Thyroid gland (tissue), 4 donors: ENCODE measurements at regions not wholly inside any gene's neighbourhood (a gene's known extent, or its start where the extent isn't known, plus 50 kb on each side); places are given as distances from the start of the nearest gene placed in this dataset.

Experiments used
- CTCF ChIP-seq, 6 experiments: fragments of 200-600 bp in 3 of 6; fragments of 450-650 bp in 3 of 6; sonication (generic) in 3 of 6; IDR thresholded peaks; one replicate each; pipeline ENCODE4 v1.5.1; 2016 to 2019; ENCODE audit warnings: antibody characterized with exemption in 6 of 6, mild to moderate bottlenecking in 2 of 6, inconsistent platforms in 1 of 6, moderate library complexity in 1 of 6
- POLR2A ChIP-seq, 2 donors: fragments of 450-650 bp; IDR thresholded peaks; one replicate each; pipeline ENCODE4 v1.6.1; 2017; ENCODE audit warnings: antibody characterized with exemption in 2 of 2, mild to moderate bottlenecking in 2 of 2, moderate library complexity in 1 of 2

- TF ChIP-seq CTCF (IDR thresholded peaks at IDR 0.05) = no peak
- no peak for TF ChIP-seq POLR2A (IDR thresholded peaks at IDR 0.05)
Observed at GRCh38 chr20:48210111-48211027, 425.1 kb upstream of the SULF2 start.
